GM20000 (cell line): ENCODE measurements at regions not wholly inside any gene's neighbourhood (a gene's known extent, or its start where the extent isn't known, plus 50 kb on each side); places are given as distances from the start of the nearest gene placed in this dataset.
A peak's percentile ranks its signal among the peaks of the same experiment; 100 is the strongest.

Source experiments
- DNase-seq: peaks from one replicate; pipeline ENCODE4 v3.0.0; 2012; ENCODE audit warnings: low spot score
- TF ChIP-seq, protein P1 (sequence below): IDR thresholded peaks from 2 replicates; pipeline ENCODE4 v1.5.1; 2012; ENCODE audit warnings: mild to moderate bottlenecking, control low read depth; ENCODE audit errors: extremely low read depth, missing control alignments

GRCh38 chr2:190769258-190769657 is 111.4 kb upstream of the GLS start:
- TF ChIP-seq, protein P1, sequence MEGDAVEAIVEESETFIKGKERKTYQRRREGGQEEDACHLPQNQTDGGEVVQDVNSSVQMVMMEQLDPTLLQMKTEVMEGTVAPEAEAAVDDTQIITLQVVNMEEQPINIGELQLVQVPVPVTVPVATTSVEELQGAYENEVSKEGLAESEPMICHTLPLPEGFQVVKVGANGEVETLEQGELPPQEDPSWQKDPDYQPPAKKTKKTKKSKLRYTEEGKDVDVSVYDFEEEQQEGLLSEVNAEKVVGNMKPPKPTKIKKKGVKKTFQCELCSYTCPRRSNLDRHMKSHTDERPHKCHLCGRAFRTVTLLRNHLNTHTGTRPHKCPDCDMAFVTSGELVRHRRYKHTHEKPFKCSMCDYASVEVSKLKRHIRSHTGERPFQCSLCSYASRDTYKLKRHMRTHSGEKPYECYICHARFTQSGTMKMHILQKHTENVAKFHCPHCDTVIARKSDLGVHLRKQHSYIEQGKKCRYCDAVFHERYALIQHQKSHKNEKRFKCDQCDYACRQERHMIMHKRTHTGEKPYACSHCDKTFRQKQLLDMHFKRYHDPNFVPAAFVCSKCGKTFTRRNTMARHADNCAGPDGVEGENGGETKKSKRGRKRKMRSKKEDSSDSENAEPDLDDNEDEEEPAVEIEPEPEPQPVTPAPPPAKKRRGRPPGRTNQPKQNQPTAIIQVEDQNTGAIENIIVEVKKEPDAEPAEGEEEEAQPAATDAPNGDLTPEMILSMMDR: no peak
- no peak for DNase-seq

- no peak for DNase-seq
- TF ChIP-seq, protein P1: no peak
Measured at GRCh38 chr2:190771726-190772125, 108.9 kb upstream of the GLS start.

DNA sequence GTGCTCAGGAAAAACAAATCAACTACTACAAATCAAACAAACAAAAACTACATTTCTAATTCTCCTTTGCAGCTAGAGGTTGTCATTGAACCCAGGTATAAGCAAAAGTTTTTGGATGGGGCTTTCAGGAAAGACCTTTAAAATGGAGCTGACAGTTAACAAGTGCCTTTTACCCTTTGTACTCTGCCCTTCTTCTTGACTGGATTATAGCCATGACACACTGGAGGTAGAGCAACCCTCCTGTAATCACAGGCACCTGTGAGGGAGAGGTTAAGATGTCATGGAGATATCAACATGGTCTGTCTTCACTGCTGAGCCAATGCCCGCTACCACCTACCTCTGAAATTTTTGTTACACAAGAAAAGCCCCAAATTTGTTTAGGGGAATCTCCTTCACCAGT is 100.0 kb upstream of the GLS start:
- TF ChIP-seq, protein P1: no peak
- DNase-seq: no peak

GRCh38 chr2:190781604-190782198 is 98.9 kb upstream of the GLS start:
- TF ChIP-seq, protein P1: no peak
- peak; percentile 54 for DNase-seq

DNA sequence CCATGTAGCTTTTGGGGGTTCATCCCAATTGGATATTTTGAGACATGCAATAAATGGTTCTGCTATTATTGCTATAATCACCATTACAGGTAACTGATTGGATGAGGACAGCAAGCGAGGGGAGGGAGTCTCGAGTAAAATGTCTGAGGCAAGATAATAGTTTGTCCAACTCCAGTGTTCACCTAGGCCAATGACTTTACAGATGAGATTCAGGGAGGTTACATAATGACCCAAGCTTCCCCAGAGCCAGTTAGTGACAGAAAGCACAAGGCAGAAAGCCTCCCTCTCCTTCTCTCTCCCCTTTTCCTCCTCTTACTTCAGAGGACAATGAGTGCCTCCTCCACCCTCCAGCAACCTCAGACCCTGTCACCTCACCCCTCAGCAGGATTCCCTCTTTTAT is 98.4 kb upstream of the GLS start:
- DNase-seq: no peak
- TF ChIP-seq, protein P1: no peak

- DNase-seq: no peak
Measured at GRCh38 chr2:190783513-190784263, 96.9 kb upstream of the GLS start.

DNA sequence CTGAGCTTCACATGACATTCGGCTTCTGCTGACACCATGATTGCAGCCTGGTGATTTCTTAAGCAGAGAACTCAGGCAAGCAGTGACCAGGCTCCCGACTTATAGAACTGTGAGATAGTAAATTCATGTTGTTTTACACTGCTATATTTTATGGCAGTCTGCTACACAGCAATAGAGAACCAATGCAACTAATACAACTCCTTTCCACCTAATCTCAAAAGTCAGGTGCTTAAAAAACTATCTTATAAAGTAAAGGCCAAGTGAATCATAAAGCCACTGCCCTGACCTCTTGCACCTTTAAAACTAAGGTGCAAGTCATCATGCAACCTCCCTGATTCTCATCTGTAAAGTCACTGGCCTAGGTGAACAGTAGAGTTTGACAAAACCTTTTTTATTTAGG is 95.3 kb upstream of the GLS start:
- no peak for DNase-seq
- TF ChIP-seq, protein P1: no peak

More at GRCh38 chr2:190783513-190784263, 96.9 kb upstream of the GLS start:
- TF ChIP-seq, protein P1: no peak
